Endothelial cell of umbilical vein (primary cell): ENCODE measurements at regions not wholly inside any gene's neighbourhood (a gene's known extent, or its start where the extent isn't known, plus 50 kb on each side); places are given as distances from the start of the nearest gene placed in this dataset.

Source experiments
- BruUV-seq: library from RNA; stranded (reverse); fragments of 400-500 nt; replicated peaks from 2 replicates; lab custom pipeline; 2021; lab: Mats Ljungman, UMichigan
- CTCF ChIA-PET: fragments of 300-600, 350-600 bp; sonication (Branson Sonifier 250); formaldehyde crosslinking; loops from one replicate; lab custom pipeline; 2021; ENCODE audit warnings: antibody characterized with exemption, inconsistent platforms; lab: Charles Lee
- POLR2A ChIA-PET: fragments of 300-600, 350-600 bp; sonication (Branson Sonifier 250); formaldehyde crosslinking; loops from one replicate; lab custom pipeline; 2021; ENCODE audit warnings: antibody characterized with exemption, inconsistent platforms; lab: Charles Lee
- DNase-seq: peaks from one replicate; pipeline ENCODE4 v3.0.0-alpha.2; 2011; ENCODE audit warnings: low read depth, low spot score
- FAIRE-seq: peaks from 2 replicates; lab custom pipeline; 2011; peaks lifted over from hg19 to GRCh38; lab: Jason Lieb, UNC
- H2AFZ ChIP-seq: 2 replicates; pipeline ENCODE4 v1.6.0; 2012; ENCODE audit warnings: low read depth, low read length, control low read depth, inconsistent platforms
- H3K27ac ChIP-seq: 2 replicates; pipeline ENCODE4 v1.5.1; 2011; ENCODE audit warnings: low read depth, mild to moderate bottlenecking, control low read depth, low read length, moderate library complexity; ENCODE audit not compliant: insufficient read depth
- H3K27me3 ChIP-seq, 2 experiments: 2 replicates each; pipeline versions ENCODE4 v1.6.0 to v1.6.1; 2011; ENCODE audit warnings: low read length in 2 of 2, mixed read lengths in 1 of 2; ENCODE audit not compliant: control insufficient read depth in 2 of 2, insufficient read depth in 2 of 2
- H3K36me3 ChIP-seq, 2 experiments: 2 replicates in 1 of 2; 3 replicates in 1 of 2; pipeline ENCODE4 v1.5.1; 2011; ENCODE audit warnings: low read length in 2 of 2, mild to moderate bottlenecking in 1 of 2, moderate library complexity in 1 of 2; ENCODE audit not compliant: control insufficient read depth in 2 of 2, insufficient read depth in 2 of 2; ENCODE audit errors: extremely low read depth in 1 of 2
- H3K4me1 ChIP-seq: 3 replicates; pipeline ENCODE4 v1.5.1; 2011; ENCODE audit warnings: mild to moderate bottlenecking, low read length; ENCODE audit not compliant: control insufficient read depth, insufficient read depth; ENCODE audit errors: extremely low read depth
- H3K4me2 ChIP-seq: 2 replicates; pipeline ENCODE4 v1.6.1; 2011; ENCODE audit warnings: low read length, control low read depth, mixed read lengths; ENCODE audit not compliant: insufficient read depth
- H3K4me3 ChIP-seq, 3 experiments: fragments of 200-600 bp in 1 of 3; sonication (generic), shearing (Covaris generic) in 1 of 3; replicated peaks in 1 of 3; 2 replicates each; pipeline ENCODE4 v1.5.1; 2011 to 2016; ENCODE audit warnings: control low read depth in 3 of 3, low read length in 3 of 3, mild to moderate bottlenecking in 2 of 3, inconsistent platforms in 1 of 3, low read depth in 1 of 3, moderate library complexity in 1 of 3; ENCODE audit not compliant: insufficient read depth in 1 of 3
- H3K79me2 ChIP-seq: 2 replicates; pipeline ENCODE4 v1.6.0; 2012; ENCODE audit warnings: low read length, inconsistent platforms; ENCODE audit not compliant: control insufficient read depth, insufficient read depth
- H3K9ac ChIP-seq: replicated peaks from 2 replicates; pipeline ENCODE3; 2011; ENCODE audit warnings: low read length, control low read depth; ENCODE audit not compliant: insufficient read depth; ENCODE audit errors: extremely low read depth
- H3K9me1 ChIP-seq: replicated peaks from 3 replicates; pipeline ENCODE4 v1.6.0; 2011; ENCODE audit warnings: mild to moderate bottlenecking, low read length; ENCODE audit not compliant: control insufficient read depth, insufficient read depth; ENCODE audit errors: extremely low read depth
- H3K9me3 ChIP-seq: replicated peaks from 2 replicates; pipeline ENCODE4 v1.5.1; 2012; ENCODE audit warnings: low read length, inconsistent platforms; ENCODE audit not compliant: control insufficient read depth, insufficient read depth
- H4K20me1 ChIP-seq: replicated peaks from 2 replicates; pipeline ENCODE3; 2011; ENCODE audit warnings: mild to moderate bottlenecking, low read length; ENCODE audit not compliant: control insufficient read depth, insufficient read depth; ENCODE audit errors: extremely low read depth
- CTCF ChIP-seq, 2 donors: IDR thresholded peaks; 1 replicate in 1 of 2; 2 replicates in 1 of 2; pipeline ENCODE4 v1.5.1; 2011; ENCODE audit warnings: low read length in 2 of 2, mild to moderate bottlenecking in 2 of 2, moderate library complexity in 2 of 2, control low read depth in 1 of 2, inconsistent platforms in 1 of 2, low read depth in 1 of 2; ENCODE audit not compliant: insufficient read depth in 1 of 2; ENCODE audit errors: extremely low read depth in 1 of 2
- EZH2 ChIP-seq: IDR thresholded peaks from 2 replicates; pipeline ENCODE4 v1.6.1; 2012; ENCODE audit warnings: borderline replicate concordance, low read depth, mild to moderate bottlenecking, moderate library complexity, low read length, inconsistent platforms; ENCODE audit not compliant: severe bottlenecking
- FOS ChIP-seq: IDR thresholded peaks from 2 replicates; pipeline ENCODE4 v1.6.1; 2011; ENCODE audit warnings: mild to moderate bottlenecking, low read length, moderate library complexity, borderline replicate concordance; ENCODE audit not compliant: insufficient read depth
- GATA2 ChIP-seq: IDR thresholded peaks from 2 replicates; pipeline ENCODE4 v1.7.0; 2011; ENCODE audit warnings: low read depth, mild to moderate bottlenecking, moderate library complexity, mixed read lengths, low read length; ENCODE audit not compliant: insufficient read length, insufficient read depth
- JUN ChIP-seq: IDR thresholded peaks from 2 replicates; pipeline ENCODE4 v1.6.1; 2011; ENCODE audit warnings: borderline replicate concordance, low read depth; ENCODE audit not compliant: insufficient read length, insufficient read depth
- MAX ChIP-seq: IDR thresholded peaks from 2 replicates; pipeline ENCODE4 v1.6.1; 2011; ENCODE audit not compliant: insufficient read depth, insufficient read length
- MYC ChIP-seq: IDR thresholded peaks from one replicate; pipeline ENCODE4 v1.6.1; 2011; ENCODE audit warnings: mild to moderate bottlenecking, low read depth, low read length
- POLR2A ChIP-seq: IDR thresholded peaks from 2 replicates; pipeline ENCODE4 v1.6.1; 2012; ENCODE audit warnings: low read depth, mild to moderate bottlenecking, control low read depth, low read length
- POLR2AphosphoS5 ChIP-seq: IDR thresholded peaks from 2 replicates; pipeline ENCODE4 v1.6.1; 2012; ENCODE audit warnings: low read depth, mild to moderate bottlenecking, control low read depth, low read length, moderate library complexity; ENCODE audit not compliant: insufficient read depth
- dilution Hi-C: fragments of 300-500 bp; cut with MboI; formaldehyde crosslinking; loops from one replicate; pipeline ENCODE4 v1.15.0; 2019; ENCODE audit warnings: low sequenced_read_pairs; ENCODE audit not compliant: extremely low pct_ligation_motif_present
- intact Hi-C: fragments of 100-400 bp; cut with micrococcal nuclease; formaldehyde crosslinking; loops from one replicate; pipeline ENCODE4 v1.10.0; 2022

GRCh38 chrX:16484338-16484737 is 165.6 kb upstream of the S100G start:
- ChIA-PET POLR2A (no interaction called here), CTCF (interaction anchor here (0.7 to 2.0 kb wide), 3 partner anchors 39 to 48 kb away, joined by 3 to 6 read pairs (median 4); no protein-coding TSS in a partner anchor)
- DNase-seq = peak; percentile 69

More at GRCh38 chrX:16484338-16484737, 165.6 kb upstream of the S100G start:
- no peak overlapping the region for H3K4me3 ChIP-seq
- TF ChIP-seq CTCF (IDR thresholded peaks at IDR 0.05; ENCODE audit: extremely low read depth in 1 of 2, insufficient read depth in 1 of 2, low read depth in 1 of 2, low read length in 2 of 2) (no peak), MYC (no peak), POLR2AphosphoS5 (peak; percentile 35), JUN (peak; percentile 53), MAX (no peak), POLR2A (no peak), GATA2 (no peak), EZH2 (no peak), FOS (peak; percentile 87)
- H4K20me1 ChIP-seq = no peaks in the 10 kb centered on the region
- H3K27me3 ChIP-seq = no peaks in the 10 kb centered on the region
- no peaks in the 10 kb centered on the region for H3K79me2 ChIP-seq
- H2AFZ ChIP-seq = no peak overlapping the region
- H3K9ac ChIP-seq = no peak overlapping the region
- H3K4me1 ChIP-seq = peaks cover 7% of the 10 kb centered on the region
- H3K9me1 ChIP-seq = no peaks in the 10 kb centered on the region
- H3K4me2 ChIP-seq = no peak overlapping the region
- H3K27ac ChIP-seq = no peak overlapping the region
- intact Hi-C loops = loop anchor here (10.0 kb wide), 1 partner anchor 100 kb away; no protein-coding TSS in a partner anchor
- H3K9me3 ChIP-seq = no peaks in the 10 kb centered on the region
- H3K36me3 ChIP-seq = no peaks in the 10 kb centered on the region
- FAIRE-seq = peak; percentile 98
- no TSS peak for BruUV-seq
- dilution Hi-C loops = no loop called here
